ENCODE measurements at regions not wholly inside any gene's neighbourhood (a gene's known extent, or its start where the extent isn't known, plus 50 kb on each side); places are given as distances from the start of the nearest gene placed in this dataset.

DNA sequence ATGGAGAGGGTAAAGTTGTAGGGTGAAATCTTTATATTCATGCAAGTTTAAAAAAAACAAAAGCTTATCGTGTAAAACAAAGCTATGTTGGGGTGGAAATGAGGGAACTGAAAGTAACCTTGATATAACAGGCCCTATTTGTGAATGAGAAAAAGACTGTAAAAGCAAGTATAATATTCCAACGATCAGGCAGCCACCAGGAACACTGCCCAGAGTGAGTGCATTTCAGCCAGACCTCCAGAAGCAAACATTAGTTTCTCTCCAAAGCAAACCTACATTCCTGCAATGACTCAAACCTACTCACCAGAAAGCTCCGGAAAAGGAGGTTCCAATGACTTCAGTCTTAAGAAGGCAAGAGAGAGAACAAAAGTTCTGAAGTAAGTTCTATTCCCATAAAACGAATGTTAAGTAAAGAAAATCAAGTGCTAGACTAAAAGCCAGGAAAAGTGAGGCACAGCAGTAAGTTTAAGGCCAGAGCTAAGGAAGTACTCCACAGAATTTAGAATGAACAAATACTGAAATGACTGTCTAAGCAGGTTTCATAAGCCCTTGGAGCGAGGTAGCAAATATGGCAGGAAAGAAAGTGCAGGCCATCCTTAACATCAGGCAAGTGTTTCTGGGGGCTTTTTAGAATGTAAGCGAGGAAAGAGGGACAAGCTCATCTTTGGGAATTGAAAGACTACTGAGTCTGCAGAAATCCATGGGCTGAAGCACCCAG, 493.1 kb downstream of the XPNPEP1 start:
- TF ChIP-seq POLR2A (IDR thresholded peaks at IDR 0.05; ENCODE audit: low read depth, low read length) (no peak), TAF1 (IDR thresholded peaks at IDR 0.05; ENCODE audit: low read depth, low read length) (no peak), POLR2AphosphoS5 (IDR thresholded peaks at IDR 0.05; ENCODE audit: low read depth, low read length) (no peak), SPI1 (IDR thresholded peaks at IDR 0.05; ENCODE audit: low read depth, low read length) (peak; percentile 67; the same call in 1 of the 2 replicates), POU2F2 (IDR thresholded peaks at IDR 0.05; ENCODE audit: low read depth, low read length) (no peak)
